NCI-H446 (cell line): ENCODE measurements at regions not wholly inside any gene's neighbourhood (a gene's known extent, or its start where the extent isn't known, plus 50 kb on each side); places are given as distances from the start of the nearest gene placed in this dataset.
"Not testable (repeated sequence)": the region's sequence is repeated elsewhere in the genome, so short reads cannot be mapped to it uniquely, and the experiment has no call there.

Experiments used
- DNase-seq, 2 experiments: peaks; one replicate each; lab custom pipeline; 2025; lab: John Stamatoyannopoulos, UW

GRCh38 chr20:5492937-5493336 is 117.9 kb downstream of the GPCPD1 start:
- DNase-seq: no peak

GRCh38 chr20:5491455-5491854 is 119.4 kb downstream of the GPCPD1 start:
- DNase-seq: no peak

GRCh38 chr20:5489601-5490000 is 121.2 kb downstream of the GPCPD1 start:
- no peak for DNase-seq

- no peak for DNase-seq
Measured at GRCh38 chr20:5488823-5489222, 122.0 kb downstream of the GPCPD1 start.

GRCh38 chr20:5486377-5487054 is 124.3 kb downstream of the GPCPD1 start:
- DNase-seq: no peak

- DNase-seq: no peak
Measured at GRCh38 chr20:5484926-5485325, 125.9 kb downstream of the GPCPD1 start.

- DNase-seq: no peak
Measured at GRCh38 chr20:5484346-5484745, 126.5 kb downstream of the GPCPD1 start.

GRCh38 chr20:5482791-5483190 is 128.0 kb downstream of the GPCPD1 start:
- no peak for DNase-seq

GRCh38 chr20:5481872-5482271 is 128.9 kb downstream of the GPCPD1 start:
- no peak for DNase-seq

GRCh38 chr20:5480824-5481600 is 129.8 kb downstream of the GPCPD1 start:
- no peak for DNase-seq

- peak in 1 of 2 experiments; percentile 53 for DNase-seq
Measured at GRCh38 chr20:5474646-5475550, 135.9 kb downstream of the GPCPD1 start.

- DNase-seq: not testable (repeated sequence)
Measured at GRCh38 chr20:5471866-5472265, 138.9 kb downstream of the GPCPD1 start.

- DNase-seq: no peak
Measured at GRCh38 chr20:5471368-5471767, 139.4 kb downstream of the GPCPD1 start.

- DNase-seq: no peak
Measured at GRCh38 chr20:5470943-5471342, 139.9 kb downstream of the GPCPD1 start.

- no peak for DNase-seq
Measured at GRCh38 chr20:5470458-5470857, 140.3 kb downstream of the GPCPD1 start.

- no peak for DNase-seq
Measured at GRCh38 chr20:5469111-5469510, 141.7 kb downstream of the GPCPD1 start.

- no peak for DNase-seq
Measured at GRCh38 chr20:5467086-5467485, 143.7 kb downstream of the GPCPD1 start.

- DNase-seq: no peak
Measured at GRCh38 chr20:5465604-5465927, 145.2 kb downstream of the GPCPD1 start.

GRCh38 chr20:5464901-5465603 is 145.8 kb downstream of the GPCPD1 start:
- no peak for DNase-seq

- peak in 1 of 2 experiments; percentile 56 for DNase-seq
Measured at GRCh38 chr20:5463007-5463686, 146.4 kb upstream of the PROKR2 start.

- not testable (repeated sequence) for DNase-seq
Measured at GRCh38 chr20:5453745-5454144, 137.0 kb upstream of the PROKR2 start.
